SJSA1 (cell line): ENCODE measurements at regions not wholly inside any gene's neighbourhood (a gene's known extent, or its start where the extent isn't known, plus 50 kb on each side); places are given as distances from the start of the nearest gene placed in this dataset.
A peak's percentile ranks its signal among the peaks of the same experiment; 100 is the strongest.
"Not testable (repeated sequence)": the region's sequence is repeated elsewhere in the genome, so short reads cannot be mapped to it uniquely, and the experiment has no call there.

Source experiments
- DNase-seq, 2 experiments: peaks; one replicate each; pipeline ENCODE4 v3.0.0-alpha.2; 2015 to 2020; ENCODE audit warnings: low spot score in 2 of 2, low read depth in 1 of 2
- H3K27ac ChIP-seq: fragments of 250-450 bp; sonication (Bioruptor Pico); 2 replicates; pipeline ENCODE4 v1.5.1; 2020; ENCODE audit warnings: mild to moderate bottlenecking, moderate library complexity
- H3K27me3 ChIP-seq: fragments of 250-450 bp; sonication (Bioruptor Pico); replicated peaks from 2 replicates; pipeline ENCODE4 v1.5.1; 2020; ENCODE audit warnings: mild to moderate bottlenecking, moderate library complexity
- H3K36me3 ChIP-seq: fragments of 250-450 bp; sonication (Bioruptor Pico); 2 replicates; pipeline ENCODE4 v1.5.1; 2020; ENCODE audit warnings: mild to moderate bottlenecking
- H3K4me1 ChIP-seq: fragments of 250-450 bp; sonication (Bioruptor Pico); replicated peaks from 2 replicates; pipeline ENCODE4 v1.6.1; 2021; ENCODE audit warnings: mild to moderate bottlenecking
- H3K4me3 ChIP-seq: fragments of 250-450 bp; sonication (Bioruptor Pico); 2 replicates; pipeline ENCODE4 v1.5.1; 2020; ENCODE audit warnings: mild to moderate bottlenecking
- H3K9me3 ChIP-seq: fragments of 250-450 bp; sonication (Bioruptor Pico); replicated peaks from 2 replicates; pipeline ENCODE4 v1.5.1; 2020; ENCODE audit warnings: mild to moderate bottlenecking

- Histone ChIP-seq H3K9me3 (no peaks in the 10 kb centered on the region), H3K27me3 (no peaks in the 10 kb centered on the region), H3K27ac (no peak overlapping the region), H3K4me3 (no peak overlapping the region), H3K4me1 (no peaks in the 10 kb centered on the region), H3K36me3 (no peaks in the 10 kb centered on the region)
- no peak for DNase-seq
These were observed 708.4 kb downstream of the CD109 start for GRCh38 chr6:74404366-74404765.

- Histone ChIP-seq H3K9me3 (no peaks in the 10 kb centered on the region), H3K36me3 (no peaks in the 10 kb centered on the region), H3K4me1 (no peaks in the 10 kb centered on the region), H3K4me3 (no peak overlapping the region), H3K27me3 (no peaks in the 10 kb centered on the region), H3K27ac (no peak overlapping the region)
- no peak for DNase-seq
These were observed 706.8 kb downstream of the CD109 start for GRCh38 chr6:74402781-74403180.

- H3K27me3 ChIP-seq, H3K36me3 ChIP-seq, H3K4me1 ChIP-seq, H3K9me3 ChIP-seq, H3K27ac ChIP-seq, H3K4me3 ChIP-seq, DNase-seq: not testable (repeated sequence)
These were observed 682.4 kb downstream of the CD109 start for GRCh38 chr6:74378437-74378836.

DNA sequence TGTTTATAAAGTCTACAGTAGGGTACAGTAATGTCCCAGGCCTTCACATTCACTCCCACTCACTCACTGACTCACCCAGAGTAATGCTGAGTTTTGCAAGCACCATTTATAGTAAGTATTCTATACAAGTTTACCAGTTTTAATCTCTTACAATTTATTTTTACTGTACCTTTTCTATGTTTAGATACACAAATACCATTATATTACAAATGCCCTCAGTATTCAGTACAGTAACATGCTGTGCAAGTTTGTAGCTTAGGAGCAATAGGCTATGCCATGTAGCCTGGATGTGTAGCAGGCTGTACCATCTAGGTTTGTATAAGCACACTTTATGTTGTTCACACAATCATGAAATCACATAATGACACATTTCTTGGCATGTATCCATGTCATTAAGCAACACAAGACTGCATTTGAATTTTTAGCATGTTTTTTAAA, 673.6 kb downstream of the CD109 start:
- Histone ChIP-seq H3K36me3 (no peaks in the 10 kb centered on the region), H3K4me3 (no peak overlapping the region), H3K4me1 (peaks cover 38% of the 10 kb centered on the region), H3K9me3 (no peaks in the 10 kb centered on the region), H3K27me3 (no peaks in the 10 kb centered on the region), H3K27ac (peak overlapping the region; percentile 75)
- DNase-seq, result peak; percentile 49 to 55

GRCh38 chr6:74368746-74369145, 672.7 kb downstream of the CD109 start:
- H3K4me1 ChIP-seq, result peaks cover 38% of the 10 kb centered on the region
- no peaks in the 10 kb centered on the region for H3K9me3 ChIP-seq
- no peak overlapping the region for H3K4me3 ChIP-seq
- DNase-seq, result peak; percentile 48 to 71
- peak overlapping the region; percentile 75 for H3K27ac ChIP-seq
- no peaks in the 10 kb centered on the region for H3K27me3 ChIP-seq
- H3K36me3 ChIP-seq, result no peaks in the 10 kb centered on the region

DNA sequence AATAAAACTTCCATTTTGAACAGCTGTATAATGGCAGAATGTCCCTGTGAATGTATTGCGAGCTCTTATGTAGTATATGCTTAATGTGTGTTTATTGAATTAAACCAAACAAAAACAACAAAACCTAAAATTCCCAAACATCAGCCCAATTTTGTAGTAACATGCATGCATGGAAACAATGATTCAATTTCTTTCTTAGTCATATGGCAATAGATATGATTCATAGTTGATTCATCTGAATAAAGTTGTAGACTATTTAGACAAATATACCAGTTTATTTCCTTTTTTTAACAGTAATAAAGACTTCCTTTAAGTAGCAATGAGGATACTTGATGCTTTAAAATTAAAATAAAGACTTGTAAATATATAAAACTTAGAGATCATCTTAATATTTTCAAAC, 670.6 kb downstream of the CD109 start:
- DNase-seq, result peak in 1 of 2 experiments; percentile 5
- H3K27ac ChIP-seq, result no peak overlapping the region
- no peaks in the 10 kb centered on the region for H3K9me3 ChIP-seq
- peaks cover 38% of the 10 kb centered on the region for H3K4me1 ChIP-seq
- H3K36me3 ChIP-seq, result no peaks in the 10 kb centered on the region
- H3K27me3 ChIP-seq, result no peaks in the 10 kb centered on the region
- no peak overlapping the region for H3K4me3 ChIP-seq

DNA sequence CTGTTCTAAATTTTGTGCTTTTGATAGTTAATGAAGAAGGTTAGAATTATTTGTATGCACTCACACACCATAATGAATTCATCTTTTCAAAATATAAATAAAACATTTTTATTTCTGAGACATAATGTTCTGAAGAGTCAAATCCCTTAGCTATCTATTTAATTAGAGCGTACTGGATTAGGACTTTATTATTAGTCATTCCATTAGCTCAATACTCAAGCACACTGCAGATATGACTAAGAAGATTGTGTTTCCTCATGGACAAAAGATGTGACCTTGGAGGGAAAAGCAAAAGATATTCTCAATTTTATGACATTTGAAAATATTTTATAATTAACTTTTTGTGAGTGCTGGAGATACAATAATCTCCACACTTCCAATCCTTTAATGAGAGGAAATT, 666.4 kb downstream of the CD109 start:
- H3K27ac ChIP-seq, result no peak overlapping the region
- no peak overlapping the region for H3K4me3 ChIP-seq
- no peaks in the 10 kb centered on the region for H3K9me3 ChIP-seq
- H3K36me3 ChIP-seq, result no peaks in the 10 kb centered on the region
- DNase-seq, result no peak
- H3K4me1 ChIP-seq, result peaks cover 16% of the 10 kb centered on the region
- H3K27me3 ChIP-seq, result no peaks in the 10 kb centered on the region

DNA sequence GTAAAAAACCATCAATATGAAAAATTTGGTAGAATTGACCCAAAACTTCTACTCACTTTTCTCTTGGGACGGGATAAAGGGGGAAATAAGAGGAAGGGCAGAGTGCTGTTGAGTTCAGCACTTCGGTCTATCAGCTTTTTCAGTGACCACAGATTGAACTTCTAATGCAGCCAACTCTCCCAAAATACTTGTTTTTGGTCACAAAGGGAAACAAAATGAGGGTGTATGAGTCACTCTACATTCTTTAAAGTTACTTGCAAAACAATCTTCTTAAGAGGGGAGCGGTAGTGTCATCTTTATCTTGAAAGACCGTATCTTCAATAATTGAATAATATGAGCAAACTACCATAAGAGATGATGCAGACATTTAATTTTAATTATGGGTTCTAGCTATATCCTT, 661.3 kb downstream of the CD109 start:
- peak in 1 of 2 experiments; percentile 64 for DNase-seq
- Histone ChIP-seq H3K27ac (peak overlapping the region; percentile 43), H3K9me3 (no peaks in the 10 kb centered on the region)

DNA sequence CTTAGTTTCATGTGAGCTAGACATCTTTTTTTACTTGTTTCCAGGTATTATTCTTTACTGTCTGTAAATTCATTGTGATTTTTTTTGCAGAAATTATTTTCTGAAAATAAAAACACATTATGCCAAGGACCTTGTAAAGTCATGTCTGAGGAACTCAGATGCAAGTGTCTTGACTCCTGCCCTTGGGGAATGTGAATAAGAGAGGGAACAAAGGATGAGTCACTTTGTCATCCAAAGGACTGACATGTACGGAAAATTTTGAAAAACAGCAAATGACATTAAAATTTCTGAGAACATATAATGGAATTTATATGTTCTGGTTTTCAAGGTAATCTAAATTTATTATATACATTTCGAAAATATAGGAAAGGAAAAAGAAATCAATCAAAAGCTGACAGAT, 660.4 kb downstream of the CD109 start:
- DNase-seq, result peak; percentile 47 to 51

More for the DNA sequence above, 661.3 kb downstream of the CD109 start:
- Histone ChIP-seq H3K4me3 (no peak overlapping the region), H3K4me1 (peaks cover 24% of the 10 kb centered on the region), H3K27me3 (no peaks in the 10 kb centered on the region), H3K36me3 (no peaks in the 10 kb centered on the region)

DNA sequence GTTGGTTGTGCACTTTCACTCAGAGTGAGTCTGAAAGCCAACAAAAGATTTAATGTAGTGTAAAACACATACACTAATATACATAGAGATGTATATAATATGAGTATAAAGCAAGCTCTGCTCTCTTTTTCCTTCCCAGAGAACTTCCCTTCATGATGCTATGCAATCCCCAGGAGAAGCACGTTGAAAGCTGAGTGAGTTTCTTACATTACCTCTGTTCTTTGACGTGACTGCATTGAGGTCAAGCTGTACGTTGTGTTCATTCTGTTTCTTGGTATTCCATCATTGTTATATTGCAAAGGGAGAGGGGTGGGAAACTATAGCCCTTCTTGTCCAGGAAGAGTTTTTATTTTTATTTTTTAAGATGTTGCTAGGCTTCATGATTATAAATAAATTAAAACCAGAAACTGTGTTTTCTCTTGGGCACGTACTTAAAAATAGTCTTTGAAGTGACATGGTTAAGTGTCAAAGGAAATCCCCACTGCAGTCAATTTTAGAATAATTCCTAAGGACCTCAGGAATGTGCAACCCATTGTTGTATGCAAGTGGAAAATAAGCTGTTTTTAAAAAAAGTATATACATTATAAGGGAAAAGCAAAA, 651.0 kb downstream of the CD109 start:
- Histone ChIP-seq H3K27ac (peak overlapping the region; percentile 60), H3K4me1 (peaks cover 18% of the 10 kb centered on the region), H3K9me3 (no peaks in the 10 kb centered on the region), H3K36me3 (no peaks in the 10 kb centered on the region), H3K4me3 (no peak overlapping the region), H3K27me3 (no peaks in the 10 kb centered on the region)
- peak in 1 of 2 experiments; percentile 57 for DNase-seq

More for the DNA sequence above, 660.4 kb downstream of the CD109 start:
- Histone ChIP-seq H3K4me1 (peaks cover 24% of the 10 kb centered on the region), H3K9me3 (no peaks in the 10 kb centered on the region), H3K4me3 (no peak overlapping the region), H3K27ac (peak overlapping the region; percentile 43), H3K36me3 (no peaks in the 10 kb centered on the region), H3K27me3 (no peaks in the 10 kb centered on the region)

- Histone ChIP-seq H3K9me3 (no peaks in the 10 kb centered on the region), H3K36me3 (no peaks in the 10 kb centered on the region), H3K27me3 (no peaks in the 10 kb centered on the region)
These were observed 647.8 kb downstream of the CD109 start for GRCh38 chr6:74343804-74344203.

GRCh38 chr6:74343321-74343720, 647.3 kb downstream of the CD109 start:
- not testable (repeated sequence) for H3K27me3 ChIP-seq, DNase-seq, H3K27ac ChIP-seq, H3K36me3 ChIP-seq, H3K4me3 ChIP-seq, H3K9me3 ChIP-seq
- H3K4me1 ChIP-seq, result peaks cover 18% of the 10 kb centered on the region

More at GRCh38 chr6:74343804-74344203, 647.8 kb downstream of the CD109 start:
- Histone ChIP-seq H3K4me3 (no peak overlapping the region), H3K4me1 (peaks cover 18% of the 10 kb centered on the region), H3K27ac (no peak overlapping the region)
- no peak for DNase-seq

DNA sequence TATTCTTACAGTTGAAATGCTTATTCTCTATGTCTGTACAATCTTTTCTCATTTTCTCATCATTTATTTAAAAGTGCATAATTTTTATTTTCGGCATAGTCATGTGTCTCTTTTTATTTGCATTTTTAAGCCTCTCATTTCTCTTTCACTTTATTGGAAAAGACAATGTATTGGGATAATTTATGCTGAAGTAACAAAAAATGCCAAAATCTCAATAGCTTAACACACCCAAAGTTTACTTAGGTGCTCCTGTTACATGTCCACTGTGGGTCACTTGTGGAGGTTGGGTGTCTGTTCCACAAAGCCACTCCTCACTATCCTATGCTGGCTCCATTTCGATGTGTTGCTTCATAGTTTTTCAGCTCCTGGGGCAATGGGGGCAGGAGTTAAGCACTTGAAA, 638.7 kb downstream of the CD109 start:
- Histone ChIP-seq H3K27ac (no peak overlapping the region), H3K36me3 (no peaks in the 10 kb centered on the region), H3K4me3 (no peak overlapping the region), H3K4me1 (peaks cover 8% of the 10 kb centered on the region), H3K27me3 (no peaks in the 10 kb centered on the region), H3K9me3 (no peaks in the 10 kb centered on the region)
- DNase-seq, result no peak

GRCh38 chr6:74333406-74333805, 637.4 kb downstream of the CD109 start:
- Histone ChIP-seq H3K9me3 (no peaks in the 10 kb centered on the region), H3K27me3 (no peaks in the 10 kb centered on the region), H3K36me3 (no peaks in the 10 kb centered on the region), H3K4me3 (no peak overlapping the region), H3K27ac (no peak overlapping the region), H3K4me1 (peaks cover 8% of the 10 kb centered on the region)
- no peak for DNase-seq

DNA sequence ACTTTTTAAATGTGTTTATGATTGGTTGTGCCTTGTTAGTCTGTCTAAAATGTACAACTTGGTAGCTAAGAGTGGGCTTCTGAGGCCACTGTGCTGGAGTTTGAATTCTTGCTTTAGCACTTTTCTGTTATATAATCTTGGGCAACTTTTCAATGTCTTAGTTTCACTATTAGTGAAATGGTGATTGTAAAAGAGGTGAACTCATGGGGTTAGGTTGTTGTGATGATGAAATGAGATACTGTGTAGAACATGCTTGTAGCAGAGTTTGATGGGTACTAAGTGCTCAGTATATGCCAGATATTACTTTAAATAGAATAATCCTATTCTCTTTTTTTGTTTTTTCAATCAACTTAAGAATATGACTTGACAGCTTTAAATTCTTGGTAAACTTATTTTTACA, 624.7 kb downstream of the CD109 start:
- H3K36me3 ChIP-seq, result no peaks in the 10 kb centered on the region
- H3K4me1 ChIP-seq, result peaks cover 20% of the 10 kb centered on the region
- peak overlapping the region; percentile 33 for H3K27ac ChIP-seq
- no peaks in the 10 kb centered on the region for H3K27me3 ChIP-seq
- H3K9me3 ChIP-seq, result no peaks in the 10 kb centered on the region
- H3K4me3 ChIP-seq, result no peak overlapping the region
- peak in 1 of 2 experiments; percentile 11 for DNase-seq
